PC-3 (cell line): ENCODE measurements at regions not wholly inside any gene's neighbourhood (a gene's known extent, or its start where the extent isn't known, plus 50 kb on each side); places are given as distances from the start of the nearest gene placed in this dataset.
"Not testable (repeated sequence)": the region's sequence is repeated elsewhere in the genome, so short reads cannot be mapped to it uniquely, and the experiment has no call there.

ENCODE experiments used
- EZH2 ChIP-seq: fragments of 300-600 bp; sonication (generic); IDR thresholded peaks from one replicate; pipeline ENCODE4 v1.6.1; 2017; ENCODE audit warnings: antibody characterized with exemption, mild to moderate bottlenecking, low read length; ENCODE audit not compliant: unreplicated experiment
- EZH2phosphoT487 ChIP-seq: fragments of 300-600 bp; sonication (generic); IDR thresholded peaks from 2 replicates; pipeline ENCODE4 v1.6.1; 2018; ENCODE audit warnings: mild to moderate bottlenecking, antibody characterized with exemption, low read length, borderline replicate concordance
- TF ChIP-seq, protein P1 (sequence below): fragments of 300-600 bp; sonication (generic); conservative IDR thresholded peaks from 2 replicates; pipeline ENCODE4 v1.5.1; 2017; ENCODE audit warnings: antibody characterized with exemption, low read depth, mild to moderate bottlenecking, low read length

- TF ChIP-seq, protein P1, sequence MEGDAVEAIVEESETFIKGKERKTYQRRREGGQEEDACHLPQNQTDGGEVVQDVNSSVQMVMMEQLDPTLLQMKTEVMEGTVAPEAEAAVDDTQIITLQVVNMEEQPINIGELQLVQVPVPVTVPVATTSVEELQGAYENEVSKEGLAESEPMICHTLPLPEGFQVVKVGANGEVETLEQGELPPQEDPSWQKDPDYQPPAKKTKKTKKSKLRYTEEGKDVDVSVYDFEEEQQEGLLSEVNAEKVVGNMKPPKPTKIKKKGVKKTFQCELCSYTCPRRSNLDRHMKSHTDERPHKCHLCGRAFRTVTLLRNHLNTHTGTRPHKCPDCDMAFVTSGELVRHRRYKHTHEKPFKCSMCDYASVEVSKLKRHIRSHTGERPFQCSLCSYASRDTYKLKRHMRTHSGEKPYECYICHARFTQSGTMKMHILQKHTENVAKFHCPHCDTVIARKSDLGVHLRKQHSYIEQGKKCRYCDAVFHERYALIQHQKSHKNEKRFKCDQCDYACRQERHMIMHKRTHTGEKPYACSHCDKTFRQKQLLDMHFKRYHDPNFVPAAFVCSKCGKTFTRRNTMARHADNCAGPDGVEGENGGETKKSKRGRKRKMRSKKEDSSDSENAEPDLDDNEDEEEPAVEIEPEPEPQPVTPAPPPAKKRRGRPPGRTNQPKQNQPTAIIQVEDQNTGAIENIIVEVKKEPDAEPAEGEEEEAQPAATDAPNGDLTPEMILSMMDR, result peak; percentile 37; the same call in 1 of the 2 replicates
- TF ChIP-seq EZH2, EZH2phosphoT487: not testable (repeated sequence)
These were observed 2632.4 kb upstream of the DEFB115 start for GRCh38 chr20:28625112-28625511.
